Activated naive CD4-positive, alpha-beta T cell treated with Interleukin-2 at 50 U/mL for 16 hours (primary cell): ENCODE measurements at regions not wholly inside any gene's neighbourhood (a gene's known extent, or its start where the extent isn't known, plus 50 kb on each side); places are given as distances from the start of the nearest gene placed in this dataset.

Experiments used
- DNase-seq: peaks from one replicate; pipeline ENCODE4 v3.0.0-alpha.2; 2020

- DNase-seq, result no peak
Observed at GRCh38 chr13:44101347-44102083, 221.8 kb downstream of the LACC1 start.

GRCh38 chr13:44103429-44104196, 223.9 kb downstream of the LACC1 start:
- DNase-seq, result no peak

GRCh38 chr13:44104197-44104490, 224.4 kb downstream of the LACC1 start:
- no peak for DNase-seq

- DNase-seq, result no peak
Observed at GRCh38 chr13:44104969-44105368, 225.3 kb downstream of the LACC1 start.

- no peak for DNase-seq
Observed at GRCh38 chr13:44106266-44107152, 226.8 kb downstream of the LACC1 start.

GRCh38 chr13:44107357-44108121, 227.8 kb downstream of the LACC1 start:
- no peak for DNase-seq

GRCh38 chr13:44108331-44108858, 228.7 kb downstream of the LACC1 start:
- DNase-seq, result no peak

GRCh38 chr13:44110091-44110621, 230.5 kb downstream of the LACC1 start:
- no peak for DNase-seq

- DNase-seq, result no peak
Observed at GRCh38 chr13:44111701-44112100, 232.0 kb downstream of the LACC1 start.

GRCh38 chr13:44112700-44113329, 233.1 kb downstream of the LACC1 start:
- DNase-seq, result no peak

GRCh38 chr13:44116562-44117332, 237.0 kb downstream of the LACC1 start:
- no peak for DNase-seq

- no peak for DNase-seq
Observed at GRCh38 chr13:44117351-44117750, 237.6 kb downstream of the LACC1 start.

- no peak for DNase-seq
Observed at GRCh38 chr13:44117816-44118215, 238.1 kb downstream of the LACC1 start.

GRCh38 chr13:44118881-44119280, 239.2 kb downstream of the LACC1 start:
- DNase-seq, result no peak

GRCh38 chr13:44120043-44120442, 240.3 kb downstream of the LACC1 start:
- no peak for DNase-seq

GRCh38 chr13:44120849-44121755, 241.4 kb downstream of the LACC1 start:
- no peak for DNase-seq

- DNase-seq, result no peak
Observed at GRCh38 chr13:44124352-44124751, 244.6 kb downstream of the LACC1 start.

GRCh38 chr13:44125943-44126469, 246.3 kb downstream of the LACC1 start:
- no peak for DNase-seq

GRCh38 chr13:44128552-44129001, 245.0 kb upstream of the SERP2 start:
- DNase-seq, result no peak
